HCT116 (cell line): ENCODE measurements at regions not wholly inside any gene's neighbourhood (a gene's known extent, or its start where the extent isn't known, plus 50 kb on each side); places are given as distances from the start of the nearest gene placed in this dataset.

Source experiments
- ATAC-seq: fragments of 200-7000 bp; cut with Tn5 transposase; 2 replicates; pipeline ENCODE4 v1.9.1; 2020; ENCODE audit warnings: mild to moderate bottlenecking, moderate library complexity
- BruUV-seq: library from RNA; stranded (reverse); fragments of 400-500 nt; replicated peaks from 2 replicates; lab custom pipeline; 2021; lab: Mats Ljungman, UMichigan
- CTCF ChIA-PET: fragments of 300-600 bp; sonication (Branson Sonifier 250); formaldehyde crosslinking; loops from one replicate; lab custom pipeline; 2021; ENCODE audit warnings: antibody characterized with exemption; lab: Charles Lee
- POLR2A ChIA-PET: fragments of 300-600, 350-600 bp; sonication (Branson Sonifier 250); formaldehyde crosslinking; loops from one replicate; lab custom pipeline; 2021; ENCODE audit warnings: antibody characterized with exemption; lab: Charles Lee
- RAD21 ChIA-PET, 2 experiments: fragments of 300-600 bp; sonication (Branson Sonifier 250); formaldehyde crosslinking; loops; one replicate each; lab custom pipeline; 2023; ENCODE audit warnings: low total read pairs in 2 of 2; ENCODE audit not compliant: uncharacterized antibody in 2 of 2, unreplicated experiment in 2 of 2, low non-redundant PET in 1 of 2; lab: Charles Lee
- DNase-seq: peaks from one replicate; pipeline ENCODE4 v3.0.0-alpha.2; 2010; ENCODE audit warnings: low read depth, low spot score
- H2AFZ ChIP-seq: fragments of 200-600 bp; shearing (Covaris generic), sonication (generic); 2 replicates; pipeline ENCODE4 v1.6.1; 2017; ENCODE audit warnings: low read depth, mixed run types, mixed read lengths, antibody characterized with exemption, low read length; ENCODE audit not compliant: poor library complexity, severe bottlenecking
- H3K27ac ChIP-seq: 2 replicates; pipeline ENCODE4 v1.5.1; 2012; ENCODE audit warnings: low read depth, low read length
- H3K27me3 ChIP-seq: fragments of 200-600 bp; sonication (generic); 2 replicates; pipeline ENCODE4 v1.6.1; 2016; ENCODE audit warnings: mixed run types, low read length, mixed read lengths; ENCODE audit not compliant: insufficient read depth
- H3K36me3 ChIP-seq, 2 experiments: fragments of 200-500 bp in 1 of 2; fragments of 200-600 bp in 1 of 2; sonication (Bioruptor generic) in 1 of 2; sonication (generic) in 1 of 2; 2 replicates each; pipeline versions ENCODE4 v1.5.1 to v1.6.1; 2014 to 2016; ENCODE audit warnings: low read length in 2 of 2, inconsistent platforms in 1 of 2, mixed read lengths in 1 of 2, mixed run types in 1 of 2; ENCODE audit not compliant: insufficient read depth in 2 of 2, control insufficient read depth in 1 of 2
- H3K4me1 ChIP-seq, 2 experiments: fragments of 200-600 bp in 1 of 2; sonication (generic) in 1 of 2; 2 replicates each; pipeline versions ENCODE4 v1.5.1 to v1.6.1; 2012 to 2017; ENCODE audit warnings: low read length in 2 of 2, inconsistent platforms in 1 of 2, mild to moderate bottlenecking in 1 of 2, mixed read lengths in 1 of 2, mixed run types in 1 of 2, moderate library complexity in 1 of 2; ENCODE audit not compliant: insufficient read depth in 2 of 2, control insufficient read depth in 1 of 2
- H3K4me2 ChIP-seq: fragments of 200-600 bp; sonication (generic); 2 replicates; pipeline ENCODE4 v1.6.1; 2017; ENCODE audit warnings: mixed run types, low read length, mixed read lengths
- H3K4me3 ChIP-seq, 2 experiments: fragments of 200-600 bp in 1 of 2; sonication (generic) in 1 of 2; replicated peaks in 1 of 2; 2 replicates each; pipeline ENCODE4 v1.5.1; 2011 to 2016; ENCODE audit warnings: low read length in 2 of 2, control low read depth in 1 of 2, low read depth in 1 of 2, mild to moderate bottlenecking in 1 of 2, mixed read lengths in 1 of 2, mixed run types in 1 of 2
- H3K79me2 ChIP-seq: fragments of 200-600 bp; sonication (generic); 2 replicates; pipeline ENCODE4 v1.6.1; 2017; ENCODE audit warnings: mild to moderate bottlenecking, mixed run types, low read length, moderate library complexity, mixed read lengths; ENCODE audit not compliant: insufficient read depth
- H3K9ac ChIP-seq: fragments of 200-600 bp; sonication (generic); 2 replicates; pipeline ENCODE4 v1.6.1; 2016; ENCODE audit warnings: low read length, mixed read lengths
- H3K9me2 ChIP-seq: fragments of 200-600 bp; sonication (generic), shearing (Covaris generic); 2 replicates; pipeline ENCODE4 v1.6.1; 2017; ENCODE audit warnings: mixed run types, mild to moderate bottlenecking, moderate library complexity; ENCODE audit not compliant: insufficient read depth
- H3K9me3 ChIP-seq, 2 experiments: fragments of 200-500 bp in 1 of 2; fragments of 200-600 bp in 1 of 2; sonication (Bioruptor generic) in 1 of 2; sonication (generic) in 1 of 2; 2 replicates each; pipeline ENCODE4 v1.6.1; 2014 to 2017; ENCODE audit warnings: low read length in 2 of 2, mixed read lengths in 2 of 2, inconsistent platforms in 1 of 2, low read depth in 1 of 2, mild to moderate bottlenecking in 1 of 2, mixed run types in 1 of 2, moderate library complexity in 1 of 2; ENCODE audit not compliant: control insufficient read depth in 1 of 2, insufficient read depth in 1 of 2
- H4K20me1 ChIP-seq: fragments of 200-600 bp; sonication (generic), shearing (Covaris generic); 2 replicates; pipeline ENCODE4 v1.6.1; 2017; ENCODE audit warnings: mixed run types, mild to moderate bottlenecking, moderate library complexity; ENCODE audit not compliant: insufficient read depth
- ATF3 ChIP-seq: IDR thresholded peaks from 2 replicates; pipeline ENCODE4 v1.6.1; 2012
- CBX3 ChIP-seq: IDR thresholded peaks from 2 replicates; pipeline ENCODE4 v1.6.1; 2012; ENCODE audit warnings: low read depth
- CEBPB ChIP-seq: IDR thresholded peaks from 2 replicates; pipeline ENCODE4 v1.6.1; 2012; ENCODE audit warnings: low read depth
- EZH2phosphoT487 ChIP-seq: fragments of 200-600 bp; IDR thresholded peaks from 2 replicates; pipeline ENCODE4 v1.6.1; 2018; ENCODE audit warnings: antibody characterized with exemption, borderline replicate concordance
- SP1 ChIP-seq: IDR thresholded peaks from 2 replicates; pipeline ENCODE4 v1.6.1; 2012; ENCODE audit warnings: low read depth
- ZNF274 ChIP-seq: fragments of 200-500 bp; sonication (Bioruptor generic); IDR thresholded peaks from 2 replicates; pipeline ENCODE4 v1.6.1; 2014; ENCODE audit warnings: mild to moderate bottlenecking, low read depth, low read length, inconsistent platforms
- intact Hi-C: fragments of 100-400 bp; cut with micrococcal nuclease; formaldehyde crosslinking; loops from 2 replicates; pipeline ENCODE4 v1.10.0; 2022
- TF ChIP-seq, protein P1 (sequence below): IDR thresholded peaks from 2 replicates; pipeline ENCODE4 v1.6.1; 2012; ENCODE audit warnings: low read depth
- TF ChIP-seq, protein P2 (sequence below): IDR thresholded peaks from 2 replicates; pipeline ENCODE4 v1.6.1; 2012

GRCh38 chr1:229080361-229080760 is 190.6 kb upstream of the RAB4A start:
- Histone ChIP-seq H3K9ac (no peak overlapping the region), H3K4me3 (no peak overlapping the region), H3K9me2 (no peaks in the 10 kb centered on the region), H4K20me1 (no peaks in the 10 kb centered on the region), H3K9me3 (peaks cover 0 to 9% of the 10 kb centered on the region in 2 experiments; a peak in 1 of 4 replicates), H3K27me3 (0 out of 2 replicates have a peak, but pooled peaks cover 4% of the 10 kb centered on the region), H3K79me2 (no peaks in the 10 kb centered on the region), H3K27ac (no peak overlapping the region), H2AFZ (no peak overlapping the region), H3K4me2 (no peak overlapping the region), H3K36me3 (no peaks in the 10 kb centered on the region), H3K4me1 (peaks cover 0 to 2% of the 10 kb centered on the region in 2 experiments; a peak in 1 of 4 replicates)
- TF ChIP-seq CEBPB: no peak
- no peak for TF ChIP-seq EZH2phosphoT487
- TF ChIP-seq, protein P1, sequence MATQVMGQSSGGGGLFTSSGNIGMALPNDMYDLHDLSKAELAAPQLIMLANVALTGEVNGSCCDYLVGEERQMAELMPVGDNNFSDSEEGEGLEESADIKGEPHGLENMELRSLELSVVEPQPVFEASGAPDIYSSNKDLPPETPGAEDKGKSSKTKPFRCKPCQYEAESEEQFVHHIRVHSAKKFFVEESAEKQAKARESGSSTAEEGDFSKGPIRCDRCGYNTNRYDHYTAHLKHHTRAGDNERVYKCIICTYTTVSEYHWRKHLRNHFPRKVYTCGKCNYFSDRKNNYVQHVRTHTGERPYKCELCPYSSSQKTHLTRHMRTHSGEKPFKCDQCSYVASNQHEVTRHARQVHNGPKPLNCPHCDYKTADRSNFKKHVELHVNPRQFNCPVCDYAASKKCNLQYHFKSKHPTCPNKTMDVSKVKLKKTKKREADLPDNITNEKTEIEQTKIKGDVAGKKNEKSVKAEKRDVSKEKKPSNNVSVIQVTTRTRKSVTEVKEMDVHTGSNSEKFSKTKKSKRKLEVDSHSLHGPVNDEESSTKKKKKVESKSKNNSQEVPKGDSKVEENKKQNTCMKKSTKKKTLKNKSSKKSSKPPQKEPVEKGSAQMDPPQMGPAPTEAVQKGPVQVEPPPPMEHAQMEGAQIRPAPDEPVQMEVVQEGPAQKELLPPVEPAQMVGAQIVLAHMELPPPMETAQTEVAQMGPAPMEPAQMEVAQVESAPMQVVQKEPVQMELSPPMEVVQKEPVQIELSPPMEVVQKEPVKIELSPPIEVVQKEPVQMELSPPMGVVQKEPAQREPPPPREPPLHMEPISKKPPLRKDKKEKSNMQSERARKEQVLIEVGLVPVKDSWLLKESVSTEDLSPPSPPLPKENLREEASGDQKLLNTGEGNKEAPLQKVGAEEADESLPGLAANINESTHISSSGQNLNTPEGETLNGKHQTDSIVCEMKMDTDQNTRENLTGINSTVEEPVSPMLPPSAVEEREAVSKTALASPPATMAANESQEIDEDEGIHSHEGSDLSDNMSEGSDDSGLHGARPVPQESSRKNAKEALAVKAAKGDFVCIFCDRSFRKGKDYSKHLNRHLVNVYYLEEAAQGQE: no peak
- TF ChIP-seq, protein P2, sequence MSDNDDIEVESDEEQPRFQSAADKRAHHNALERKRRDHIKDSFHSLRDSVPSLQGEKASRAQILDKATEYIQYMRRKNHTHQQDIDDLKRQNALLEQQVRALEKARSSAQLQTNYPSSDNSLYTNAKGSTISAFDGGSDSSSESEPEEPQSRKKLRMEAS: no peak
- TF ChIP-seq ATF3: no peak
- no peak for TF ChIP-seq SP1
- TF ChIP-seq ZNF274: no peak
- TF ChIP-seq CBX3: no peak
- ATAC-seq (no peak), DNase-seq (no peak)
- POLR2A ChIA-PET: no interaction called here
- intact Hi-C loops: no loop called here
- RAD21 ChIA-PET: no interaction called here
- CTCF ChIA-PET: no interaction called here
- no TSS peak for BruUV-seq
